HG03108 (cell line): ENCODE measurements at regions not wholly inside any gene's neighbourhood (a gene's known extent, or its start where the extent isn't known, plus 50 kb on each side); places are given as distances from the start of the nearest gene placed in this dataset.
"Not testable (repeated sequence)": the region's sequence is repeated elsewhere in the genome, so short reads cannot be mapped to it uniquely, and the experiment has no call there.

ENCODE experiments used
- ATAC-seq: cut with Tn5 transposase; IDR thresholded peaks from one replicate; pipeline ENCODE4 v1.9.1; 2021; ENCODE audit warnings: moderate library complexity; ENCODE audit not compliant: unreplicated experiment

- ATAC-seq = no peak
Measured at GRCh38 chr2:195364015-195364965, 292.7 kb upstream of the SLC39A10 start.

- ATAC-seq = no peak
Measured at GRCh38 chr2:195363496-195363895, 293.5 kb upstream of the SLC39A10 start.

- ATAC-seq = no peak
Measured at GRCh38 chr2:195360242-195360641, 296.8 kb upstream of the SLC39A10 start.

- no peak for ATAC-seq
Measured at GRCh38 chr2:195359043-195359735, 297.8 kb upstream of the SLC39A10 start.

GRCh38 chr2:195356920-195357440, 300.0 kb upstream of the SLC39A10 start:
- ATAC-seq = no peak

- ATAC-seq = no peak
Measured at GRCh38 chr2:195356026-195356425, 301.0 kb upstream of the SLC39A10 start.

- ATAC-seq = no peak
Measured at GRCh38 chr2:195352581-195352980, 304.4 kb upstream of the SLC39A10 start.

- no peak for ATAC-seq
Measured at GRCh38 chr2:195343942-195344530, 313.0 kb upstream of the SLC39A10 start.

GRCh38 chr2:195343540-195343939, 313.5 kb upstream of the SLC39A10 start:
- ATAC-seq = no peak

GRCh38 chr2:195342061-195342460, 315.0 kb upstream of the SLC39A10 start:
- ATAC-seq = no peak

- ATAC-seq = no peak
Measured at GRCh38 chr2:195338856-195339255, 318.2 kb upstream of the SLC39A10 start.

- no peak for ATAC-seq
Measured at GRCh38 chr2:195337597-195337996, 319.4 kb upstream of the SLC39A10 start.

- no peak for ATAC-seq
Measured at GRCh38 chr2:195333869-195334268, 323.2 kb upstream of the SLC39A10 start.

- no peak for ATAC-seq
Measured at GRCh38 chr2:195331966-195332365, 325.1 kb upstream of the SLC39A10 start.

- no peak for ATAC-seq
Measured at GRCh38 chr2:195331129-195331528, 325.9 kb upstream of the SLC39A10 start.

GRCh38 chr2:195330513-195330956, 326.5 kb upstream of the SLC39A10 start:
- no peak for ATAC-seq

- ATAC-seq = not testable (repeated sequence)
Measured at GRCh38 chr2:195329784-195330183, 327.2 kb upstream of the SLC39A10 start.

- no peak for ATAC-seq
Measured at GRCh38 chr2:195326537-195326936, 330.5 kb upstream of the SLC39A10 start.

GRCh38 chr2:195322324-195322723, 334.7 kb upstream of the SLC39A10 start:
- no peak for ATAC-seq

GRCh38 chr2:195320413-195320973, 336.5 kb upstream of the SLC39A10 start:
- peak; percentile 85 for ATAC-seq
